Rectal smooth muscle tissue (tissue), 1 donor: ENCODE measurements at regions not wholly inside any gene's neighbourhood (a gene's known extent, or its start where the extent isn't known, plus 50 kb on each side); places are given as distances from the start of the nearest gene placed in this dataset.
"Not testable (repeated sequence)": the region's sequence is repeated elsewhere in the genome, so short reads cannot be mapped to it uniquely, and the experiment has no call there.

Experiments
- H3K27ac ChIP-seq: one replicate; pipeline ENCODE4 v1.7.0; 2013; ENCODE audit warnings: low read depth, low read length, inconsistent platforms
- H3K27me3 ChIP-seq: one replicate; pipeline ENCODE4 v1.7.0; 2013; ENCODE audit warnings: low read length; ENCODE audit not compliant: control insufficient read depth, insufficient read depth
- H3K36me3 ChIP-seq: one replicate; pipeline ENCODE4 v1.7.0; 2013; ENCODE audit warnings: low read length; ENCODE audit not compliant: control insufficient read depth, insufficient read depth
- H3K4me1 ChIP-seq: one replicate; pipeline ENCODE4 v1.7.0; 2013; ENCODE audit warnings: low read length; ENCODE audit not compliant: control insufficient read depth, insufficient read depth
- H3K4me3 ChIP-seq: one replicate; pipeline ENCODE4 v1.7.0; 2013; ENCODE audit warnings: low read length
- H3K9ac ChIP-seq: one replicate; pipeline ENCODE4 v1.7.0; 2013; ENCODE audit warnings: low read length

DNA sequence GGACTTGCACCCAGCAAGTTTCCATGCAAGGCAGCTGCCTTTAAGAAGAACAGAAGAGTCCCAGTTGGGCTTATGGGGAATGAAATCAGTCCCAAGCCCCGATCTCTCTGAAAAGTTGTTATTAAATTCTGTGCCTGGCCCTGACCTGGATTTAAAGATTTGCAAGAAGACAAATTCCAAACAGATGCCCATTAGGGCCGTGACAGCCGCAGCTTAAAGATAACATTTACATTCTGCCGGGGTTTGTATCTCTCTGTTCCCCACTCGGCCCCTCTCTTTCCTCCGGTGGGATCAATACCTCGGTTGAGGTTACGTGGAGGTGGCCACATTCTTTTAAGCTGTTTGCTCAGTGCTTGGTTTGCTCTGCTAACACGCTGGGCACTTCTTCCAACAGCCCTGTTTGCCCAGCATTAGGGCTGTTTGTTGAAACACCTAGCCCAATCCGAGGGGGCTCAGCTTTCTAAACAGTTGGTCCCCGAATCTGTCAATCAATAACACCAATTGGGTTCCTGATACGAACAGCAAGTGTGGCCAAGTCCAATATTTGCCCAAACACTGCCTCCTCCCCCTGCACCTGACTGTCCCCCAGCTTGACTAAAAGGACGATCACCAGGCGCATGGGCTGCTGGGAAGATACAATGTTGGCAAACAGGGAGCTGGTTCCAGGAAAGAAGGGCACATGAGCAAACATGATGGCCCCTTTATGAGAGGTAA is 108.6 kb downstream of the RPLP1 start:
- Histone ChIP-seq H3K9ac (no peak overlapping the region), H3K4me3 (no peak overlapping the region), H3K4me1 (no peaks in the 10 kb centered on the region), H3K27ac (no peak overlapping the region), H3K36me3 (no peaks in the 10 kb centered on the region), H3K27me3 (no peaks in the 10 kb centered on the region)

- Histone ChIP-seq H3K4me1 (no peaks in the 10 kb centered on the region), H3K27me3 (no peaks in the 10 kb centered on the region), H3K4me3 (no peak overlapping the region), H3K9ac (no peak overlapping the region), H3K36me3 (no peaks in the 10 kb centered on the region), H3K27ac (no peak overlapping the region)
Measured at GRCh38 chr15:69562116-69562515, 109.5 kb downstream of the RPLP1 start.

- Histone ChIP-seq H3K4me3 (no peak overlapping the region), H3K27ac (no peak overlapping the region), H3K9ac (no peak overlapping the region)
Measured at GRCh38 chr15:69562564-69562963, 109.9 kb downstream of the RPLP1 start.

GRCh38 chr15:69565066-69565655 is 112.5 kb downstream of the RPLP1 start:
- no peak overlapping the region for H3K9ac ChIP-seq
- no peaks in the 10 kb centered on the region for H3K27me3 ChIP-seq
- H3K27ac ChIP-seq, result no peak overlapping the region
- no peaks in the 10 kb centered on the region for H3K4me1 ChIP-seq
- no peaks in the 10 kb centered on the region for H3K36me3 ChIP-seq
- no peak overlapping the region for H3K4me3 ChIP-seq

More at GRCh38 chr15:69562564-69562963, 109.9 kb downstream of the RPLP1 start:
- no peaks in the 10 kb centered on the region for H3K4me1 ChIP-seq
- no peaks in the 10 kb centered on the region for H3K27me3 ChIP-seq
- no peaks in the 10 kb centered on the region for H3K36me3 ChIP-seq

- not testable (repeated sequence) for H3K27ac ChIP-seq
Measured at GRCh38 chr15:69567238-69567760, 114.7 kb downstream of the RPLP1 start.

GRCh38 chr15:69568173-69569009 is 115.8 kb downstream of the RPLP1 start:
- H3K9ac ChIP-seq, result no peak overlapping the region
- H3K4me1 ChIP-seq, result no peaks in the 10 kb centered on the region
- no peak overlapping the region for H3K4me3 ChIP-seq
- H3K27ac ChIP-seq, result no peak overlapping the region
- H3K36me3 ChIP-seq, result no peaks in the 10 kb centered on the region
- H3K27me3 ChIP-seq, result no peaks in the 10 kb centered on the region

More at GRCh38 chr15:69567238-69567760, 114.7 kb downstream of the RPLP1 start:
- not testable (repeated sequence) for H3K4me3 ChIP-seq, H3K4me1 ChIP-seq, H3K27me3 ChIP-seq, H3K36me3 ChIP-seq, H3K9ac ChIP-seq

GRCh38 chr15:69570454-69570853 is 117.8 kb downstream of the RPLP1 start:
- no peaks in the 10 kb centered on the region for H3K27me3 ChIP-seq
- H3K9ac ChIP-seq, result no peak overlapping the region
- H3K36me3 ChIP-seq, result no peaks in the 10 kb centered on the region
- H3K4me3 ChIP-seq, result no peak overlapping the region
- H3K4me1 ChIP-seq, result no peaks in the 10 kb centered on the region
- no peak overlapping the region for H3K27ac ChIP-seq

DNA sequence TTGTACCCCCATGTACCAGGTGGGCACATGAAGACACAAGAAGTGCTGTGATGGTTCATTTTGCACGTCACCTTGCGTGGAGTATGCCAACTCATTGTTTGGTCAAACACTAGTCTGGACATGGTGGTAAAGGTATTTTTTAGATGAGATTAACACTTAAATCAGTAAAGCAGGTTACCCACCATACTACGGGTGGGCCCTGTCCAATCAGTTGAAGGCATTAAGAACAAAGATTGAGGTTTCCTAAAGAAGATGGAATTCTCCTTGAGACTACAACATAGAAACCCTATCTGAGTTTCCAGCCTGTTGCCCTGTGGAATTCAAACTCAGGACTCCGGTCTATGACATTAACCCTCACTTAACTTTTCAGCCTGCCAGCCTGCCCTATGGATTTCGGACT is 118.4 kb downstream of the RPLP1 start:
- Histone ChIP-seq H3K4me1 (no peaks in the 10 kb centered on the region), H3K9ac (no peak overlapping the region), H3K36me3 (no peaks in the 10 kb centered on the region), H3K27ac (no peak overlapping the region), H3K27me3 (no peaks in the 10 kb centered on the region), H3K4me3 (no peak overlapping the region)

- H3K4me3 ChIP-seq, H3K9ac ChIP-seq, H3K27me3 ChIP-seq, H3K27ac ChIP-seq, H3K4me1 ChIP-seq, H3K36me3 ChIP-seq: not testable (repeated sequence)
Measured at GRCh38 chr15:69573278-69573677, 120.7 kb downstream of the RPLP1 start.

GRCh38 chr15:69573815-69574475 is 121.3 kb downstream of the RPLP1 start:
- no peaks in the 10 kb centered on the region for H3K36me3 ChIP-seq
- H3K4me3 ChIP-seq, result no peak overlapping the region
- no peaks in the 10 kb centered on the region for H3K4me1 ChIP-seq
- no peaks in the 10 kb centered on the region for H3K27me3 ChIP-seq
- no peak overlapping the region for H3K9ac ChIP-seq
- H3K27ac ChIP-seq, result no peak overlapping the region

- Histone ChIP-seq H3K4me3 (no peak overlapping the region), H3K9ac (no peak overlapping the region), H3K27ac (no peak overlapping the region), H3K4me1 (no peaks in the 10 kb centered on the region), H3K36me3 (no peaks in the 10 kb centered on the region), H3K27me3 (no peaks in the 10 kb centered on the region)
Measured at GRCh38 chr15:69574506-69574905, 121.9 kb downstream of the RPLP1 start.

DNA sequence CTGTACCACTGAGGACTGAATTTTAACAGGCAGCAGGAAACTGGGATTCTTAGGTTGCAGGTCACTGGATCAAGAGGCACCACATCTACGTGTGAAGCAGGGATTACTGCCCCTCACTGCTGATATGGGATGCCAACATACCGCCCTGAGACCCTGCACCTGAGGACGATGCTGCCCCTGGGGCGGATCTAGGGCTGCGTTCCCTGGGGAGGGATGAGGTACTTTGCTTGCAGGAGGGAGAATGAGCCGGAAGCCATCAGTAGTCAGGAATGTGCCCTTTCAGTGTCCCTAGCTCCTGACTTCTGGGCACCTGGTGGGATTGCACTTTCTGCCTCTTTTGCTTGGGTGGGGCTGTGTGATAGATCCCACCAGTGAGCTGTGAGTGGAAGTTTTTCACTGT is 122.8 kb downstream of the RPLP1 start:
- H3K27me3 ChIP-seq, result no peaks in the 10 kb centered on the region
- H3K9ac ChIP-seq, result no peak overlapping the region
- no peaks in the 10 kb centered on the region for H3K4me1 ChIP-seq
- H3K27ac ChIP-seq, result no peak overlapping the region
- no peaks in the 10 kb centered on the region for H3K36me3 ChIP-seq
- H3K4me3 ChIP-seq, result no peak overlapping the region
